ENCODE measurements at regions not wholly inside any gene's neighbourhood (a gene's known extent, or its start where the extent isn't known, plus 50 kb on each side); places are given as distances from the start of the nearest gene placed in this dataset.

DNA sequence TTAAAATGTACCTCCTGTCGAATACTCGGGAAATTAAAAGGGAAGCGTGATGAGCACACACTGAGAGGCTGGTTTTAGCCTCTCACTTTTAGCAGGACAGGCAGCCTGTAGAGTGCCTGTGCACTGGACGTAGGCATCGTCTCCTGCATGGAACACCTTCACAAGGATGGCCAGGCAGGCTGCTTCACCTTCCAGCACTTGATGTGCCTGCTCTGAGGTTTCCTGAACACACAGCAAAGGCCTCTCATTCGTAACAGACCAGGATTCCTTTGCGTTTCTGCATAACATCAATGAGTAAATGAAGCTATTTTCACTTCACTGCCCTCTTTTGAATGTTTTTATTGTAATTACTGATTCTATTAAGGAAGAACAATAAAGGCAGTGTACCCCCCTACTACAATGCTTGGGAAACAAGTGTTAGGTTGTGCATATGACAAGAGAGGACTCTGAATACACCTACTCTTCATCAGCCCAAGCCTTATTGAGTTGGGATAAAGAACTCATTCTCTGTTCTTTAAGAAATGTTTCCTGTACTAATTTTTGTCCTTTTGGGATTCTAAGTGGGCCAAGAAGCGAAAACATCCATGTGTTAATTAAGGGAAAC, 1077.6 kb upstream of the FOXG1 start:
- POLR2A ChIA-PET, result no interaction called here
- H3K9me3 ChIP-seq (ENCODE audit: control insufficient read depth, insufficient read depth, low read depth, low read length), result no peaks in the 10 kb centered on the region
- no peaks in the 10 kb centered on the region for H3K36me3 ChIP-seq (ENCODE audit: control insufficient read depth in 2 of 2, insufficient read depth in 1 of 2, low read length in 2 of 2)
- H3K27ac ChIP-seq (ENCODE audit: extremely low read depth, low read depth, low read length), result no peak overlapping the region
- no peaks in the 10 kb centered on the region for H3K4me1 ChIP-seq (ENCODE audit: control insufficient read depth, insufficient read depth, low read length)
- TF ChIP-seq ZNF23 (tag by site-specific recombination; IDR thresholded peaks at IDR 0.05; ENCODE audit: borderline replicate concordance) (no peak), ZFP69B (tag by site-specific recombination; IDR thresholded peaks at IDR 0.05) (no peak), ZBTB26 (tag by site-specific recombination; optimal IDR thresholded peaks at IDR 0.05) (no peak), ZNF202 (tag by site-specific recombination; IDR thresholded peaks at IDR 0.05; ENCODE audit: borderline replicate concordance) (no peak), ZBTB49 (tag by site-specific recombination; IDR thresholded peaks at IDR 0.05; ENCODE audit: low read depth) (no peak), ZNF473 (tag by site-specific recombination; IDR thresholded peaks at IDR 0.05) (no peak), ZNF449 (tag by site-specific recombination; IDR thresholded peaks at IDR 0.05) (no peak), ZFP3 (tag by site-specific recombination; IDR thresholded peaks at IDR 0.05; ENCODE audit: low read depth) (no peak), ZNF423 (tag by site-specific recombination; IDR thresholded peaks at IDR 0.05) (no peak), ZNF221 (tag by site-specific recombination; IDR thresholded peaks at IDR 0.05; ENCODE audit: borderline replicate concordance) (no peak), ZNF768 (tag by site-specific recombination; IDR thresholded peaks at IDR 0.05) (no peak), HOXA7 (CRISPR knock-in tag; IDR thresholded peaks at IDR 0.05; ENCODE audit: borderline replicate concordance) (no peak), KLF10 (tag by site-specific recombination; IDR thresholded peaks at IDR 0.05) (no peak), KLF1 (tag by site-specific recombination; IDR thresholded peaks at IDR 0.05) (no peak), ZNF544 (tag by site-specific recombination; IDR thresholded peaks at IDR 0.05) (no peak), ZEB2 (tag by site-specific recombination; IDR thresholded peaks at IDR 0.05) (no peak), ZNF341 (tag by site-specific recombination; IDR thresholded peaks at IDR 0.05; ENCODE audit: low read depth) (no peak)
- TF ChIP-seq, protein P1, sequence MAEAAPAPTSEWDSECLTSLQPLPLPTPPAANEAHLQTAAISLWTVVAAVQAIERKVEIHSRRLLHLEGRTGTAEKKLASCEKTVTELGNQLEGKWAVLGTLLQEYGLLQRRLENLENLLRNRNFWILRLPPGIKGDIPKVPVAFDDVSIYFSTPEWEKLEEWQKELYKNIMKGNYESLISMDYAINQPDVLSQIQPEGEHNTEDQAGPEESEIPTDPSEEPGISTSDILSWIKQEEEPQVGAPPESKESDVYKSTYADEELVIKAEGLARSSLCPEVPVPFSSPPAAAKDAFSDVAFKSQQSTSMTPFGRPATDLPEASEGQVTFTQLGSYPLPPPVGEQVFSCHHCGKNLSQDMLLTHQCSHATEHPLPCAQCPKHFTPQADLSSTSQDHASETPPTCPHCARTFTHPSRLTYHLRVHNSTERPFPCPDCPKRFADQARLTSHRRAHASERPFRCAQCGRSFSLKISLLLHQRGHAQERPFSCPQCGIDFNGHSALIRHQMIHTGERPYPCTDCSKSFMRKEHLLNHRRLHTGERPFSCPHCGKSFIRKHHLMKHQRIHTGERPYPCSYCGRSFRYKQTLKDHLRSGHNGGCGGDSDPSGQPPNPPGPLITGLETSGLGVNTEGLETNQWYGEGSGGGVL (tag by site-specific recombination; IDR thresholded peaks at IDR 0.05), result no peak
- TF ChIP-seq, protein P2, sequence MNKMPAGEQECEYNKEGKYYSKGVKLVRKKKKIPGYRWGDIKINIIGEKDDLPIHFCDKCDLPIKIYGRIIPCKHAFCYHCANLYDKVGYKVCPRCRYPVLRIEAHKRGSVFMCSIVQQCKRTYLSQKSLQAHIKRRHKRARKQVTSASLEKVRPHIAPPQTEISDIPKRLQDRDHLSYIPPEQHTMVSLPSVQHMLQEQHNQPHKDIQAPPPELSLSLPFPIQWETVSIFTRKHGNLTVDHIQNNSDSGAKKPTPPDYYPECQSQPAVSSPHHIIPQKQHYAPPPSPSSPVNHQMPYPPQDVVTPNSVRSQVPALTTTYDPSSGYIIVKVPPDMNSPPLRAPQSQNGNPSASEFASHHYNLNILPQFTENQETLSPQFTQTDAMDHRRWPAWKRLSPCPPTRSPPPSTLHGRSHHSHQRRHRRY (tag by site-specific recombination; IDR thresholded peaks at IDR 0.05), result no peak
- TF ChIP-seq, protein P3, sequence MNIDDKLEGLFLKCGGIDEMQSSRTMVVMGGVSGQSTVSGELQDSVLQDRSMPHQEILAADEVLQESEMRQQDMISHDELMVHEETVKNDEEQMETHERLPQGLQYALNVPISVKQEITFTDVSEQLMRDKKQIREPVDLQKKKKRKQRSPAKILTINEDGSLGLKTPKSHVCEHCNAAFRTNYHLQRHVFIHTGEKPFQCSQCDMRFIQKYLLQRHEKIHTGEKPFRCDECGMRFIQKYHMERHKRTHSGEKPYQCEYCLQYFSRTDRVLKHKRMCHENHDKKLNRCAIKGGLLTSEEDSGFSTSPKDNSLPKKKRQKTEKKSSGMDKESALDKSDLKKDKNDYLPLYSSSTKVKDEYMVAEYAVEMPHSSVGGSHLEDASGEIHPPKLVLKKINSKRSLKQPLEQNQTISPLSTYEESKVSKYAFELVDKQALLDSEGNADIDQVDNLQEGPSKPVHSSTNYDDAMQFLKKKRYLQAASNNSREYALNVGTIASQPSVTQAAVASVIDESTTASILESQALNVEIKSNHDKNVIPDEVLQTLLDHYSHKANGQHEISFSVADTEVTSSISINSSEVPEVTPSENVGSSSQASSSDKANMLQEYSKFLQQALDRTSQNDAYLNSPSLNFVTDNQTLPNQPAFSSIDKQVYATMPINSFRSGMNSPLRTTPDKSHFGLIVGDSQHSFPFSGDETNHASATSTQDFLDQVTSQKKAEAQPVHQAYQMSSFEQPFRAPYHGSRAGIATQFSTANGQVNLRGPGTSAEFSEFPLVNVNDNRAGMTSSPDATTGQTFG (tag by site-specific recombination; IDR thresholded peaks at IDR 0.05; ENCODE audit: borderline replicate concordance), result no peak
- CTCF ChIA-PET, result interaction anchor here (0.6 kb wide), 1 partner anchor 218 kb away, joined by 3 read pairs; no protein-coding TSS in a partner anchor
- no peak overlapping the region for H3K4me3 ChIP-seq (ENCODE audit: low read depth, low read length)

All from HEK293 (cell line).